Chondrocyte (in vitro differentiated cells): ENCODE measurements at regions not wholly inside any gene's neighbourhood (a gene's known extent, or its start where the extent isn't known, plus 50 kb on each side); places are given as distances from the start of the nearest gene placed in this dataset.

Experiments used
- DNase-seq: peaks from one replicate; pipeline ENCODE4 v3.0.0; 2021; ENCODE audit warnings: mixed read lengths, low spot score
- H3K27ac Mint-ChIP-seq: one replicate; pipeline ENCODE4 v1.8.0; 2021; ENCODE audit warnings: mild to moderate bottlenecking, moderate library complexity, mixed read lengths; ENCODE audit not compliant: unreplicated experiment
- H3K27me3 Mint-ChIP-seq: 2 replicates; pipeline ENCODE4 v1.8.0; 2021; ENCODE audit warnings: low read depth, mixed read lengths
- H3K36me3 Mint-ChIP-seq: 2 replicates; pipeline ENCODE4 v1.8.0; 2021; ENCODE audit warnings: low read depth, mixed read lengths
- H3K4me1 Mint-ChIP-seq: 2 replicates; pipeline ENCODE4 v1.8.0; 2021; ENCODE audit warnings: low read depth, mild to moderate bottlenecking, mixed read lengths
- H3K4me3 Mint-ChIP-seq: one replicate; pipeline ENCODE4 v1.8.0; 2021; ENCODE audit warnings: mild to moderate bottlenecking, moderate library complexity, mixed read lengths; ENCODE audit not compliant: unreplicated experiment
- H3K9me3 Mint-ChIP-seq: 2 replicates; pipeline ENCODE4 v1.8.0; 2021; ENCODE audit warnings: low read depth, mixed read lengths
- CTCF ChIP-seq: fragments of 200-600 bp; sonication (generic); IDR thresholded peaks from 2 replicates; pipeline ENCODE4 v1.5.0; 2021; ENCODE audit warnings: antibody characterized with exemption, mild to moderate bottlenecking, moderate library complexity

GRCh38 chr15:85947936-85948335 lies 131.7 kb upstream of the AGBL1 start:
- H3K36me3 Mint-ChIP-seq = no peaks in the 10 kb centered on the region
- no peak overlapping the region for H3K4me3 Mint-ChIP-seq
- no peak for TF ChIP-seq CTCF
- no peaks in the 10 kb centered on the region for H3K9me3 Mint-ChIP-seq
- no peak overlapping the region for H3K27ac Mint-ChIP-seq
- H3K4me1 Mint-ChIP-seq = no peaks in the 10 kb centered on the region
- H3K27me3 Mint-ChIP-seq = no peaks in the 10 kb centered on the region
- no peak for DNase-seq

- Mint-ChIP-seq H3K27ac (no peak overlapping the region), H3K36me3 (no peaks in the 10 kb centered on the region), H3K27me3 (no peaks in the 10 kb centered on the region), H3K9me3 (no peaks in the 10 kb centered on the region), H3K4me1 (no peaks in the 10 kb centered on the region), H3K4me3 (no peak overlapping the region)
- DNase-seq = no peak
- TF ChIP-seq CTCF = no peak
These were observed 129.6 kb upstream of the AGBL1 start for GRCh38 chr15:85950101-85950500.

- Mint-ChIP-seq H3K9me3 (no peaks in the 10 kb centered on the region), H3K27me3 (no peaks in the 10 kb centered on the region)
These were observed 125.1 kb upstream of the AGBL1 start for GRCh38 chr15:85954586-85954985.

GRCh38 chr15:85955501-85956391 lies 123.9 kb upstream of the AGBL1 start:
- Mint-ChIP-seq H3K4me3 (no peak overlapping the region), H3K4me1 (no peaks in the 10 kb centered on the region), H3K36me3 (no peaks in the 10 kb centered on the region), H3K27me3 (no peaks in the 10 kb centered on the region), H3K9me3 (no peaks in the 10 kb centered on the region), H3K27ac (no peak overlapping the region)
- no peak for TF ChIP-seq CTCF
- DNase-seq = no peak

More at GRCh38 chr15:85954586-85954985, 125.1 kb upstream of the AGBL1 start:
- no peaks in the 10 kb centered on the region for H3K4me1 Mint-ChIP-seq
- no peak for TF ChIP-seq CTCF
- DNase-seq = no peak
- no peak overlapping the region for H3K4me3 Mint-ChIP-seq
- no peaks in the 10 kb centered on the region for H3K36me3 Mint-ChIP-seq
- no peak overlapping the region for H3K27ac Mint-ChIP-seq

- Mint-ChIP-seq H3K4me3 (no peak overlapping the region), H3K4me1 (no peaks in the 10 kb centered on the region), H3K27ac (no peak overlapping the region), H3K36me3 (no peaks in the 10 kb centered on the region), H3K27me3 (no peaks in the 10 kb centered on the region), H3K9me3 (no peaks in the 10 kb centered on the region)
- DNase-seq = no peak
- TF ChIP-seq CTCF = no peak
These were observed 123.0 kb upstream of the AGBL1 start for GRCh38 chr15:85956532-85957275.
